SK-N-MC (cell line): ENCODE measurements at regions not wholly inside any gene's neighbourhood (a gene's known extent, or its start where the extent isn't known, plus 50 kb on each side); places are given as distances from the start of the nearest gene placed in this dataset.

Experiments
- EZH2 ChIP-seq: fragments of 200-600 bp; sonication (generic); IDR thresholded peaks from one replicate; pipeline ENCODE4 v1.6.1; 2017; ENCODE audit warnings: antibody characterized with exemption
- POLR2AphosphoS5 ChIP-seq: IDR thresholded peaks from 2 replicates; pipeline ENCODE4 v1.6.1; 2012; ENCODE audit warnings: mild to moderate bottlenecking, low read depth, low read length, borderline replicate concordance

DNA sequence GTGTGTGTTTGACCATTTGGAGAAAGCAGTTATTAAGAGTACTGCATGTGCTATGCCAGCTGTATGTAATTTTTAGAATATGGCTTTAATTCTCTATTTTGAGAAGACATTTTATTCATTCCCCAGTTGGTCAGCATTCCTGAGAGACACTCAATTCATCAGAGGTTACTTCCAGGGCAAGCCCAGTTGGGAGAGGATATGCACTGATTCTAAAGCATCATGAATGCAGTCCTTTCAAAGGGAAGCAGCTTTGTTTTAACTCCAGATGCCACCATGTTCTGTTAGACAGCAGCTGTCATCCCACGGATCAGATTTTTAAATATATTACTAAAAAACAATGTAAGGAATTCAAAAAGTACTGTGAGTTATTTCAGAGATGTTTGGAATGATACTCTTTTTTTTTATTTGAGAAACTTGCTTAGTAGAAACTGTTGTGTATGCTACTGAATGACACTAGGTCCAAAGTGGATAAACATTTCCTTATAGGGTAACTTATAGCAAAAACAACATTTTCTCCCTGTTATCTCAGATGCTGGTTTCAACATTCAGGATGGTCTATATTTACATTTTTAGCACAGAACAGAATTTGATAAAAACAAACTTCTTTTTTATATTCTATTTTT is 149.5 kb upstream of the B3GALT2 start:
- TF ChIP-seq POLR2AphosphoS5 (no peak), EZH2 (no peak)
